Esophagus muscularis mucosa (tissue), 4 donors: ENCODE measurements at regions not wholly inside any gene's neighbourhood (a gene's known extent, or its start where the extent isn't known, plus 50 kb on each side); places are given as distances from the start of the nearest gene placed in this dataset.

Source experiments
- DNase-seq: peaks from one replicate; pipeline ENCODE4 v3.0.0-alpha.2; 2017; ENCODE audit errors: extremely low spot score
- H3K27ac ChIP-seq, 4 donors: fragments of 200-600 bp; sonication (generic); replicated peaks in 1 of 4; 1 replicate in 3 of 4; 2 replicates in 1 of 4; pipeline ENCODE4 v1.5.1; 2016 to 2019; ENCODE audit warnings: mild to moderate bottlenecking in 1 of 4
- H3K27me3 ChIP-seq, 4 donors: fragments of 200-600 bp; sonication (generic); one replicate each; pipeline versions ENCODE4 v1.5.1 to v1.6.0; 2016 to 2019
- H3K36me3 ChIP-seq, 4 donors: fragments of 200-600 bp; sonication (generic); one replicate each; pipeline ENCODE4 v1.5.1; 2016 to 2019
- H3K4me1 ChIP-seq, 4 donors: fragments of 200-600 bp; sonication (generic); one replicate each; pipeline ENCODE4 v1.5.1; 2016 to 2019
- H3K4me3 ChIP-seq, 4 donors: fragments of 200-600 bp; sonication (generic); 1 replicate in 2 of 4; 2 replicates in 2 of 4; pipeline ENCODE4 v1.5.1; 2016 to 2019; ENCODE audit warnings: mild to moderate bottlenecking in 4 of 4, moderate library complexity in 1 of 4
- H3K9me3 ChIP-seq, 4 donors: fragments of 200-600 bp; sonication (generic); 1 replicate in 3 of 4; 2 replicates in 1 of 4; pipeline ENCODE4 v1.5.1; 2016 to 2019
- CTCF ChIP-seq, 3 experiments: fragments of 200-600 bp in 2 of 3; fragments of 450-650 bp in 1 of 3; sonication (generic) in 2 of 3; IDR thresholded peaks; one replicate each; pipeline ENCODE4 v1.5.1; 2017 to 2019; ENCODE audit warnings: antibody characterized with exemption in 3 of 3, mild to moderate bottlenecking in 2 of 3, moderate library complexity in 1 of 3
- EP300 ChIP-seq: sonication (generic); formaldehyde crosslinking; IDR thresholded peaks from one replicate; pipeline ENCODE4 v1.6.1; 2017; ENCODE audit warnings: antibody characterized with exemption
- POLR2A ChIP-seq: fragments of 450-650 bp; IDR thresholded peaks from one replicate; pipeline ENCODE4 v1.6.1; 2017; ENCODE audit warnings: antibody characterized with exemption, moderate library complexity, mild to moderate bottlenecking, low read depth
- POLR2AphosphoS5 ChIP-seq, 2 donors: sonication (generic); formaldehyde crosslinking; IDR thresholded peaks; one replicate each; pipeline ENCODE4 v1.6.1; 2017; ENCODE audit warnings: antibody characterized with exemption in 2 of 2
- WGBS: methylation state at CpG from one replicate; pipeline ENCODE4 v1.1.5; 2018; 5-methylcytosine and 5-hydroxymethylcytosine counted together
- intact Hi-C: fragments of 100-400 bp; cut with DNase I; formaldehyde crosslinking; loops from one replicate; pipeline ENCODE4 v1.15.1; 2023

- TF ChIP-seq EP300: no peak
- TF ChIP-seq POLR2AphosphoS5 (IDR thresholded peaks at IDR 0.05): no peak
- no peak for TF ChIP-seq CTCF (IDR thresholded peaks at IDR 0.05)
- TF ChIP-seq POLR2A: no peak
- H3K27ac ChIP-seq: peak overlapping the region; percentile 20 to 47 (median 23)
- H3K4me1 ChIP-seq: peaks cover 18 to 27% (median 25%) of the 10 kb centered on the region in 4 donors
- H3K36me3 ChIP-seq: no peaks in the 10 kb centered on the region
- intact Hi-C loops: no loop called here
- H3K4me3 ChIP-seq: peak overlapping the region; percentile 15 to 34 (median 29)
- H3K27me3 ChIP-seq: no peaks in the 10 kb centered on the region
- DNase-seq: no peak
- WGBS: 33% methylated on average over 17 of the region's 17 CpGs
- no peaks in the 10 kb centered on the region for H3K9me3 ChIP-seq
Measured at GRCh38 chr4:147078875-147079658, 133.4 kb upstream of the TTC29 start.

- 93% methylated on average over 1 of the region's 1 CpG for WGBS
Measured at GRCh38 chr4:147084861-147085260, 139.2 kb upstream of the TTC29 start.

GRCh38 chr4:147085781-147086180 is 140.1 kb upstream of the TTC29 start:
- no peak for TF ChIP-seq EP300
- TF ChIP-seq POLR2AphosphoS5 (IDR thresholded peaks at IDR 0.05): no peak
- TF ChIP-seq POLR2A: no peak
- no peak for TF ChIP-seq CTCF (IDR thresholded peaks at IDR 0.05)
- Histone ChIP-seq H3K4me3 (no peak overlapping the region), H3K9me3 (no peaks in the 10 kb centered on the region), H3K4me1 (peaks cover 0 to 17% (median 8%) of the 10 kb centered on the region in 4 donors), H3K27me3 (no peaks in the 10 kb centered on the region), H3K27ac (no peak overlapping the region), H3K36me3 (no peaks in the 10 kb centered on the region)
- DNase-seq: no peak
- intact Hi-C loops: no loop called here
- 79% methylated on average over 2 of the region's 2 CpGs for WGBS

More at GRCh38 chr4:147084861-147085260, 139.2 kb upstream of the TTC29 start:
- H3K27ac ChIP-seq: no peak overlapping the region
- H3K36me3 ChIP-seq: no peaks in the 10 kb centered on the region
- intact Hi-C loops: no loop called here
- no peaks in the 10 kb centered on the region for H3K9me3 ChIP-seq
- no peak overlapping the region for H3K4me3 ChIP-seq
- no peaks in the 10 kb centered on the region for H3K27me3 ChIP-seq
- H3K4me1 ChIP-seq: peaks cover 4 to 24% (median 14%) of the 10 kb centered on the region in 4 donors
- TF ChIP-seq EP300: no peak
- TF ChIP-seq CTCF (IDR thresholded peaks at IDR 0.05): no peak
- no peak for TF ChIP-seq POLR2AphosphoS5 (IDR thresholded peaks at IDR 0.05)
- no peak for TF ChIP-seq POLR2A
- DNase-seq: no peak

GRCh38 chr4:147088146-147088545 is 142.5 kb upstream of the TTC29 start:
- intact Hi-C loops: no loop called here
- H3K4me1 ChIP-seq: peaks cover 0 to 17% (median 8%) of the 10 kb centered on the region in 4 donors
- peak overlapping the region in 1 of 4 donors; percentile 16 for H3K27ac ChIP-seq
- TF ChIP-seq EP300: no peak
- TF ChIP-seq POLR2A: no peak
- H3K9me3 ChIP-seq: no peaks in the 10 kb centered on the region
- peak overlapping the region in 3 of 4 donors; percentile 24 to 38 (median 32) for H3K4me3 ChIP-seq
- H3K27me3 ChIP-seq: no peaks in the 10 kb centered on the region
- WGBS: 51% methylated on average over 4 of the region's 4 CpGs
- no peak for DNase-seq
- H3K36me3 ChIP-seq: no peaks in the 10 kb centered on the region

- Histone ChIP-seq H3K9me3 (no peaks in the 10 kb centered on the region), H3K4me3 (no peak overlapping the region), H3K27ac (no peak overlapping the region), H3K4me1 (peaks cover 0 to 17% (median 8%) of the 10 kb centered on the region in 4 donors), H3K36me3 (no peaks in the 10 kb centered on the region), H3K27me3 (no peaks in the 10 kb centered on the region)
- WGBS: 78% methylated on average over 5 of the region's 5 CpGs
- intact Hi-C loops: loop anchor here (10.0 kb wide), 1 partner anchor 746 kb away; no protein-coding TSS in a partner anchor
- DNase-seq: no peak
- TF ChIP-seq POLR2A (no peak), CTCF (IDR thresholded peaks at IDR 0.05) (no peak), EP300 (no peak), POLR2AphosphoS5 (IDR thresholded peaks at IDR 0.05) (no peak)
Measured at GRCh38 chr4:147090486-147090885, 144.8 kb upstream of the TTC29 start.
